HCT116 (cell line): ENCODE measurements at regions not wholly inside any gene's neighbourhood (a gene's known extent, or its start where the extent isn't known, plus 50 kb on each side); places are given as distances from the start of the nearest gene placed in this dataset.

Source experiments
- CTCF ChIP-seq, 3 experiments: fragments of 200-600 bp in 1 of 3; sonication (generic) in 1 of 3; IDR thresholded peaks in 2 of 3; conservative IDR thresholded peaks in 1 of 3; 2 replicates each; pipeline ENCODE4 v1.5.1; 2012 to 2017; ENCODE audit warnings: low read depth in 2 of 3, low read length in 2 of 3, antibody characterized with exemption in 1 of 3, borderline replicate concordance in 1 of 3, control low read depth in 1 of 3, mild to moderate bottlenecking in 1 of 3, mixed read lengths in 1 of 3, mixed run types in 1 of 3, moderate library complexity in 1 of 3; ENCODE audit not compliant: insufficient read depth in 1 of 3
- POLR2AphosphoS5 ChIP-seq: IDR thresholded peaks from 2 replicates; pipeline ENCODE4 v1.6.1; 2011; ENCODE audit warnings: mild to moderate bottlenecking, low read depth, low read length, moderate library complexity

GRCh38 chr2:57549642-57550102 is 496.9 kb upstream of the VRK2 start:
- TF ChIP-seq CTCF (IDR thresholded peaks at IDR 0.05 in 2 of 3, conservative IDR thresholded peaks at IDR 0.05 in 1 of 3; ENCODE audit: borderline replicate concordance in 1 of 3, insufficient read depth in 1 of 3, low read depth in 2 of 3, low read length in 2 of 3) (peak; percentile 15 to 76 (median 52); a peak in 4 of 6 replicates), POLR2AphosphoS5 (no peak)
